ENCODE measurements at regions not wholly inside any gene's neighbourhood (a gene's known extent, or its start where the extent isn't known, plus 50 kb on each side); places are given as distances from the start of the nearest gene placed in this dataset.

- TF ChIP-seq CTCF (conservative IDR thresholded peaks at IDR 0.05; ENCODE audit: low read length), result no peak
- TF ChIP-seq EZH2phosphoT487 (IDR thresholded peaks at IDR 0.05; ENCODE audit: borderline replicate concordance), result no peak
These were observed 292.2 kb downstream of the GAS1 start for GRCh38 chr9:86655147-86655546.

All from Loucy (cell line).